IPS-NIHi7 (cell line): ENCODE measurements at regions not wholly inside any gene's neighbourhood (a gene's known extent, or its start where the extent isn't known, plus 50 kb on each side); places are given as distances from the start of the nearest gene placed in this dataset.

Experiments used
- DNase-seq: peaks from one replicate; pipeline ENCODE4 v3.0.0; 2012; ENCODE audit warnings: mixed read lengths; ENCODE audit errors: extremely low spot score

DNA sequence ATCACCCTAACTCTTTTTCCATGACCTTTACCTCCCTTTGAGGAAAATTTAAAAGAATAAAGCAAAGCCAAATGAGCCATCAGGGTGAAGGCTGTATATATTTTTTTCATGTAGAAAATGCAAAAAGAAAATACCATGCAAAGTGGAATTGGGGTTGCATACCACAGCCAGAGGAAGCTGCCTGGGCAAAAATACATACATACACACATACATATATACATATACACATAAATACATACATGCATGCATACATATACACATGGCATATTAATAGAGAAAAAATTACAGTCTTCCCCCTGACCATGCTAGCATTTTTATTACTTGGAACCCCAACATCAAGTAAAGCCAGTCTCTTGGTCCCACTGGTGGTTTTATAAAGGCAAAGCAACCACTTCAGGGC lies 63.7 kb upstream of the TMCO5A start:
- DNase-seq = no peak

DNA sequence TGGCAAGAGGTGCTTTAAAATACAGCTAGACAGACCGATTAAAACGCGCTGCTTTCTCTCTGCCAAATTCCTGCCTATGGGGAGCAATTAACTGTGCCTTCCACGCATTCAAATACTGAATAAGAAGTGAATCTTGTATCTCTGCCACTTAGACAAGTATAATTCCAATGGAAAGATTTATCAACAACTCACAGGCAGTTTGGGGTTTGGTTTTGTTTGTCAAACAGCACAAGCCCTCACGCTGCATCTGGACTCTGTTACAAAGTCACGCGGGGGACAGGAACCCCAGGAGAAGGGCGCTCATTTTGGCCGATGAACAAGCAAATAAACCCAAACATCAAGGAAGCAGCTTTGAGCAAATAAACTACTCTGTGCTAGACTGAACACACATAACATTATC lies 61.8 kb upstream of the TMCO5A start:
- no peak for DNase-seq

DNA sequence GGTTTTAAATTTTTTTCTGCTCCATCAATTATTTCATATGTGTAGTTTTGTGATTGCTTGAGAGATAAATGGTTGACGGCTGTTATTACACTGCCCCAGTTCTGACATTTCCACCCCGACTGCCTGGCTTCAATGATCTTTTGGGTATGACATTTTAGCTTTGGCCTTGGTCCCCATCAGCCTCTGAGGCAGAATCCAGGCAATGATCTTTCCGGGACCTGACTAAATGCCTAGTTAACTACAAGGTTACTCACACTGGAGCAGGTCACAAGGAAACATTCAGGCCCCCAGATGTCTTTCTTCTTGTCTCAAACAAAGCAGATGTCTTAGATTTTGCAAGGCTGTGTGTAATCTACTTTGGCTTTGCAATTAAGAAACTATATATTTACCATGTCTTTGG lies 61.1 kb upstream of the TMCO5A start:
- no peak for DNase-seq

DNA sequence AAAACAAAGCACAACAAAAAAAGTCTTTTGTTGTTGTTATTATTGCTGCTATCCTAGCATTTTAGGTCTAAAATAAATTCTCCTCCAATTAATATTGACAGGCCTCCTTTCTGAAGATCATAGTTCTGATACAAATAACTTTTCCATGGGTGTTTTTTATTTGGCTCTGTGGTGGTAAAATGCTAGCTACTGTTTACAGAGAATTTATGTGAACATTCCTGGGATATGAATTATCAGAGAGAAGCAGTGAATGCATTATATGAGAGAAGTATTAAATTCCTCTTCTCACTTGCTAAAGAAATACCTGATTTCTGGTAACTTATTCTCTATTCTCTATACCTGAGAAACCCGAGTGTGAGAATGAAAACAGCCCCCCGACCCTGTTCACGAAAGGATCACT lies 57.5 kb upstream of the TMCO5A start:
- no peak for DNase-seq

DNA sequence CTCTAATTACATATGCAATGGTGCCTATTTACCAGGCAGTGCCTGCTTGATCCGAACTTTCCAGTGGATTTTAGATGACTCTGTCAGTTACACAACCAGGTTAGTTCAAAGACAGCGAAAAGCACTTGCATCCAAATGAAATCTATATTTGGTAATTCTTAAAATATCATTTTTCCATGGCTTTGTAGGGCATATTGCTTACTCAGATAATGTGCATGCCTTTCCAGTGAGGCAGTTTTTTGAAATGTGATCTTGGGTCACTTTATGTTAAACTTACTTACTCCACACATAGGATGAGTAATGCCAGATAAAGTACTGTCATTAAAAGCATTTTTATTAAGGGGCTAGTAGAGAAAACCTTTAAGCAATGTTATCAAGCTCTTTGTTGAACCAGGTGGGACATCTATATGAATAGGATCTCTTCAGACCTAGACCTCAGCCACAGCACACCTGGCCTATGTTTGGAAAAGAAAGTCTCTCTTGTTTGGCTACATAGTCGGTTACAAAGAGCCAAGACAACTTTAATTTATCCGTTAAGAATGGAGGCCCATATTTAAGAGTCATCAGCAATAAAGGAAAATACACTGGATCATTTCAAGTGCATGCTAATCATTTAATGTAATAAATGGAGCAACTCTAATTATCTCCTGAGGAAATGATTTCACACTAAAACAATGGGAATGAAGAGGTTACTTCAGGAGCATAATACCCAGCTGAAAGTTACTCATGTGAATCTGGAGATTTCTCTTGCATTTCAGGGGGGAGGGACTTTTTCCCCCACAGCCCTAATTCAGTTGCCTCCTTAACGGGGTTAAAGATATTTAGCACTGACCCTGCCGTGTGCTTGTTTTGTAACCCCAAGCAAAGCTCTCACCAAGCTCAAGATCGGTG lies 56.3 kb upstream of the TMCO5A start:
- no peak for DNase-seq

DNA sequence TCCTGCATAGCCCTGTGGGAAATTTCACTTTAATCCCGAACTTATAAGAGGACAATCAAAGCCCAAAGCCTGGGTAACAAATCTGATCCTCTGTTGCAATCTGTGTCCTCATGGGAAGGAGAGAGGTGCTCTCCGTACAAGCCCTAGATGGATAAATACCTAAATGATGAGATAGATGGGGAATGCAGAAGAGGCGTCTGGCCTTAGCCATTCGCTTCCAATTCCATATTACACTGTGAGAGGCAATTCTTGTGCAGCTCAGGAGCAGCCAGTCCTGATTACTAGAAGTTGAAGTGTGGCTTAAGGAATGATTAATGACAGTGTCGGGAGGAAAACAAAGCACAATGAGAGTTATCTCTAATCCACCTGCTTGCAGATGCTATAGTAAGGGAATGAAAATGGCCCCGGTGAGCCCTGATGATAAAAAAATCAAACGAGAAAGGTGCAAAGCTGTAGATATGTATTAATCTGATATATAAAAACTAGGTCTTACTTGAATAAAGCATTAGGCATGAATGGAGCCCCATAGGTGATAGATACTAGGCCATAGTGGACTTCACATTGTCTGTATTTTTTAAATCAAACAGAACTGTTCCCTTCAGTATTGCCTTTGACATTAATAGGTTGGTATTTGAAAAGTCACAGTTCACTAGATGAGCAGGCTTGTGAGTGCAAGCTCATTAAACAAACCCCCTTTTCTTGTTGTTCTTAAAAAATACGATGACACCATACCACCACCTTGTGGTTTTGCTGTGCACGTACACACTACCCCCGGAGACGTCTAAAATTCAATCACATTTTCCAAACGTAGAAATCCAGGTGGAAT lies 54.2 kb upstream of the TMCO5A start:
- DNase-seq = peak; percentile 47

DNA sequence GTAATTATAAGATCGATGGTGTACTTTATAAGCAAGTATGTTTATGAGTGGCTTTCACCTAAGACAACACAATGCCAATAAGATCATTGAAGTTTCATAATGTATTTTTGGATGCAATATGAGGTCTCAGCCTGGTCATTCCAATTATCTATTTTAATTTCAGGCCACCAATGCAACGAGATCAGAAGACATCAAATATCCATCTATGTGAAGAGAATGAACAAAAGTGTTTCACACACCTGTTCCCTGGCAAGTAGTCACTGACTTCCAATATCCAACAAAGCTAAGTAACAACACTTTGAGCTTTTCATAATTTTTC lies 53.6 kb upstream of the TMCO5A start:
- no peak for DNase-seq

DNA sequence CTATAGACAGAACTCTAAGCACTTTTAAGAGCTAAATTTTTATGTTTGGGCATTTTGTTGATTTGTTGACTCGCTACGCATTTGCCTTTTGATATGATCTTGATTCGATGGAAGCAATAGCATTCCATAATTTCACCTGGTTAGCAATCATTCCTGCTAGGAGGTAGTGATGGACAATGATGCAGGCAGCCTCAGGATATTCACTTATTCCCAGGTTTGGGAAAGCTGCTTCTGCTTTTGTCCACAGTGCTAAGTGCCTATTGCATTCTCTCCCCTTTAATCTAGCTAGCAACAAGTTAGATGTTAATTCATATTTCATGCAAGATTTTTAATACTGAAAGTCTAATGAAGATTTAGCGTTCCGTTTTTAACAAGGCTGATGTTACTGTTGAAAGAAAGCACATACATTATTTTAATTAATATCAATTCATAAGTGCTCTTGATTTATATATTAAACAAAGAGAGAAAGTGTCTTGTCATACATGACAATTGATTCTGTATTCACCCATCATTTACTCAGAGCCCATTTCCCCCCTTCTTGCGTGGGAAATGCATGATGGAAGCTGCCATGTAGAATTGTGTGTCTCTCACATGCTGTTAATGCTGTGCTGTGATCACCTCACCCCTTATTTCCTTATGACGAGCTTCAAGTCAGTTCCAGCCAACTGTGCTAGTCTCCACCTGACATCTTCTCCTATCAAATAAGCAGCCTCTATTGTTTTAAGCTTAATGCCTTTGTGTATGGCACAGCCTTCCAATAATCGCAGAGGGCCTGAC lies 53.0 kb upstream of the TMCO5A start:
- DNase-seq = no peak

DNA sequence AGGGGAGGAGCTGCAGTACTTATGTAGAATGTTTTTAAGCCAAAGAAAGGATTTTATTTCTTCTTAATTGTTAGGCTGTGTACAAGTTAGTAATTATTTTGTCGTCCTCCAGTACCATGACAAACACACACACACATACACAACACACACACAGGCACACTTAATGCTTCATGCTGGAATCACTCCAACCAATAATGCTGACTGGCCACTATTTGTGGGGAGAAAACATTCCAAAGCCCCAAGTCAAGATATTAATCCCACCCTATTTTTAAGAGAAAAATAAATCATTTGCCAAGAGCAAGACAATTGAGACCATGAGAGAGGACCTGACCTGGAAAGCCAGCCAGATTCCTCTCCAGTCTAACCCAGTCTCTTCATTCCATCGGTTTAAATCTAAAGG lies 51.8 kb upstream of the TMCO5A start:
- no peak for DNase-seq
